ENCODE measurements at regions not wholly inside any gene's neighbourhood (a gene's known extent, or its start where the extent isn't known, plus 50 kb on each side); places are given as distances from the start of the nearest gene placed in this dataset.

GRCh38 chr5:82802954-82803353 is 274.2 kb downstream of the TMEM167A start:
- DNase-seq: no peak

GRCh38 chr5:82800826-82801225 is 276.4 kb downstream of the TMEM167A start:
- Histone ChIP-seq H3K9me3 (ENCODE audit: control insufficient read depth in 4 of 4, insufficient read depth in 3 of 4, low read length in 3 of 4) (no peaks in the 10 kb centered on the region), H3K4me1 (ENCODE audit: control insufficient read depth in 5 of 5, insufficient read depth in 5 of 5, low read length in 5 of 5) (peaks cover 0 to 18% (median 4%) of the 10 kb centered on the region in 5 donors), H3K9ac (ENCODE audit: insufficient read depth in 1 of 2, low read length in 2 of 2) (no peak overlapping the region), H3K4me3 (no peak overlapping the region), H3K36me3 (ENCODE audit: control insufficient read depth in 4 of 4, insufficient read depth in 4 of 4, low read length in 4 of 4) (no peaks in the 10 kb centered on the region), H3K27ac (ENCODE audit: low read depth in 1 of 2, low read length in 1 of 2) (no peak overlapping the region), H3K27me3 (ENCODE audit: control insufficient read depth in 3 of 3, insufficient read depth in 3 of 3, low read length in 2 of 3) (no peaks in the 10 kb centered on the region)
- TF ChIP-seq CTCF (IDR thresholded peaks at IDR 0.05; ENCODE audit: control extremely low read depth, extremely low read depth): no peak
- ATAC-seq (ENCODE audit: insufficient read depth, low FRiP score): no peak
- WGBS, 2 donors: 81 to 97% methylated on average over 1 of the region's 1 CpG
- peak in 1 of 3 donors; percentile 32 for DNase-seq

More at GRCh38 chr5:82802954-82803353, 274.2 kb downstream of the TMEM167A start:
- Histone ChIP-seq H3K9me3 (ENCODE audit: control insufficient read depth in 4 of 4, insufficient read depth in 3 of 4, low read length in 3 of 4) (no peaks in the 10 kb centered on the region), H3K27me3 (ENCODE audit: control insufficient read depth in 3 of 3, insufficient read depth in 3 of 3, low read length in 2 of 3) (no peaks in the 10 kb centered on the region), H3K36me3 (ENCODE audit: control insufficient read depth in 4 of 4, insufficient read depth in 4 of 4, low read length in 4 of 4) (no peaks in the 10 kb centered on the region), H3K9ac (ENCODE audit: insufficient read depth in 1 of 2, low read length in 2 of 2) (no peak overlapping the region), H3K27ac (ENCODE audit: low read depth in 1 of 2, low read length in 1 of 2) (no peak overlapping the region), H3K4me3 (no peak overlapping the region), H3K4me1 (ENCODE audit: control insufficient read depth in 5 of 5, insufficient read depth in 5 of 5, low read length in 5 of 5) (peaks cover 0 to 37% (median 4%) of the 10 kb centered on the region in 5 donors)
- no peak for ATAC-seq (ENCODE audit: insufficient read depth, low FRiP score)
- 76 to 82% methylated on average over 3 of the region's 3 CpGs for WGBS, 2 donors
- TF ChIP-seq CTCF (IDR thresholded peaks at IDR 0.05; ENCODE audit: control extremely low read depth, extremely low read depth): no peak

GRCh38 chr5:82799361-82800077 is 277.7 kb downstream of the TMEM167A start:
- no peaks in the 10 kb centered on the region for H3K36me3 ChIP-seq (ENCODE audit: control insufficient read depth in 4 of 4, insufficient read depth in 4 of 4, low read length in 4 of 4)
- H3K27ac ChIP-seq (ENCODE audit: low read depth in 1 of 2, low read length in 1 of 2): no peak overlapping the region
- H3K27me3 ChIP-seq (ENCODE audit: control insufficient read depth in 3 of 3, insufficient read depth in 3 of 3, low read length in 2 of 3): no peaks in the 10 kb centered on the region
- ATAC-seq (ENCODE audit: insufficient read depth, low FRiP score): no peak
- peaks cover 0 to 18% (median 4%) of the 10 kb centered on the region in 5 donors for H3K4me1 ChIP-seq (ENCODE audit: control insufficient read depth in 5 of 5, insufficient read depth in 5 of 5, low read length in 5 of 5)
- no peak overlapping the region for H3K9ac ChIP-seq (ENCODE audit: insufficient read depth in 1 of 2, low read length in 2 of 2)
- DNase-seq: peak in 1 of 3 donors; percentile 37
- WGBS, 2 donors: 61 to 75% methylated on average over 5 of the region's 5 CpGs
- H3K9me3 ChIP-seq (ENCODE audit: control insufficient read depth in 4 of 4, insufficient read depth in 3 of 4, low read length in 3 of 4): no peaks in the 10 kb centered on the region
- H3K4me3 ChIP-seq: no peak overlapping the region
- no peak for TF ChIP-seq CTCF (IDR thresholded peaks at IDR 0.05; ENCODE audit: control extremely low read depth, extremely low read depth)
